ENCODE measurements at regions not wholly inside any gene's neighbourhood (a gene's known extent, or its start where the extent isn't known, plus 50 kb on each side); places are given as distances from the start of the nearest gene placed in this dataset.

- Histone ChIP-seq H2BK5ac (ENCODE audit: insufficient read length, low read length) (no peak overlapping the region), H3K4me1 (ENCODE audit: insufficient read depth, low read length) (0 out of 2 replicates have a peak, but pooled peaks cover 3% of the 10 kb centered on the region), H3K9me3 (ENCODE audit: control insufficient read depth, low read depth, low read length) (no peaks in the 10 kb centered on the region), H2AFZ (ENCODE audit: low read length) (no peak overlapping the region), H3K14ac (ENCODE audit: insufficient read depth, low read length) (no peak overlapping the region), H4K5ac (ENCODE audit: insufficient read length, low read depth, low read length) (no peak overlapping the region), H3K18ac (ENCODE audit: insufficient read length, low read depth, low read length) (no peak overlapping the region), H3T11ph (ENCODE audit: low read length) (no peak overlapping the region), H2BK20ac (ENCODE audit: low read depth, low read length, poor library complexity, severe bottlenecking) (no peak overlapping the region), H3K79me1 (ENCODE audit: insufficient read depth, low read depth, low read length, poor library complexity, severe bottlenecking) (no peaks in the 10 kb centered on the region), H2BK12ac (ENCODE audit: insufficient read length, low read depth, low read length) (no peak overlapping the region), H3K9ac (ENCODE audit: extremely low read depth, insufficient read length, low read length) (no peak overlapping the region), H3K27ac (ENCODE audit: insufficient read length, low read depth, low read length) (no peak overlapping the region), H3K79me2 (ENCODE audit: insufficient read depth, low read length) (no peaks in the 10 kb centered on the region), H3K23me2 (ENCODE audit: insufficient read length, low read depth, low read length, poor library complexity, severe bottlenecking) (no peaks in the 10 kb centered on the region), H2AK5ac (ENCODE audit: insufficient read length, low read length) (no peak overlapping the region), H4K91ac (ENCODE audit: insufficient read length, low read depth, low read length) (no peak overlapping the region), H2BK120ac (ENCODE audit: low read depth, low read length, poor library complexity, severe bottlenecking) (no peak overlapping the region), H4K20me1 (ENCODE audit: control insufficient read depth, insufficient read depth, insufficient read length) (no peaks in the 10 kb centered on the region), H3K27me3 (ENCODE audit: insufficient read depth, low read length) (no peaks in the 10 kb centered on the region), H2BK15ac (ENCODE audit: low read depth, low read length) (no peak overlapping the region), H3K56ac (ENCODE audit: insufficient read length, low read depth, low read length) (no peak overlapping the region), H3K4ac (ENCODE audit: low read depth, low read length) (no peak overlapping the region), H4K8ac (replicated peaks; ENCODE audit: insufficient read length, low read depth, low read length) (no peak overlapping the region), H3K4me2 (ENCODE audit: insufficient read depth, insufficient read length, low read length) (no peak overlapping the region), H3K23ac (ENCODE audit: insufficient read length, low read depth, low read length) (no peak overlapping the region)
- WGBS (ENCODE audit: extremely low coverage, insufficient read length, low lambda C conversion rate) = no CpG with 5 or more reads among the region's 1 CpG
- TF ChIP-seq CTCF (conservative IDR thresholded peaks at IDR 0.05) = no peak
- Mint-ChIP-seq H3K27me3 (ENCODE audit: low read depth) (no peaks in the 10 kb centered on the region), H3K4me3 (no peak overlapping the region), H3K27ac (no peak overlapping the region), H3K9me3 (peaks cover 6 to 7% of the 10 kb centered on the region in 2 experiments; a peak in 2 of 5 replicates), H3K4me1 (no peaks in the 10 kb centered on the region), H3K36me3 (ENCODE audit: insufficient read depth in 1 of 3, low read depth in 3 of 3) (peaks cover 0 to 13% (median 3%) of the 10 kb centered on the region in 3 experiments; a peak in 3 of 7 replicates)
- DNase-seq = no peak
Measured at GRCh38 chr13:106774621-106775020, 206.7 kb upstream of the ARGLU1 start.

All from H9 (cell line).